ENCODE measurements at regions not wholly inside any gene's neighbourhood (a gene's known extent, or its start where the extent isn't known, plus 50 kb on each side); places are given as distances from the start of the nearest gene placed in this dataset.

DNA sequence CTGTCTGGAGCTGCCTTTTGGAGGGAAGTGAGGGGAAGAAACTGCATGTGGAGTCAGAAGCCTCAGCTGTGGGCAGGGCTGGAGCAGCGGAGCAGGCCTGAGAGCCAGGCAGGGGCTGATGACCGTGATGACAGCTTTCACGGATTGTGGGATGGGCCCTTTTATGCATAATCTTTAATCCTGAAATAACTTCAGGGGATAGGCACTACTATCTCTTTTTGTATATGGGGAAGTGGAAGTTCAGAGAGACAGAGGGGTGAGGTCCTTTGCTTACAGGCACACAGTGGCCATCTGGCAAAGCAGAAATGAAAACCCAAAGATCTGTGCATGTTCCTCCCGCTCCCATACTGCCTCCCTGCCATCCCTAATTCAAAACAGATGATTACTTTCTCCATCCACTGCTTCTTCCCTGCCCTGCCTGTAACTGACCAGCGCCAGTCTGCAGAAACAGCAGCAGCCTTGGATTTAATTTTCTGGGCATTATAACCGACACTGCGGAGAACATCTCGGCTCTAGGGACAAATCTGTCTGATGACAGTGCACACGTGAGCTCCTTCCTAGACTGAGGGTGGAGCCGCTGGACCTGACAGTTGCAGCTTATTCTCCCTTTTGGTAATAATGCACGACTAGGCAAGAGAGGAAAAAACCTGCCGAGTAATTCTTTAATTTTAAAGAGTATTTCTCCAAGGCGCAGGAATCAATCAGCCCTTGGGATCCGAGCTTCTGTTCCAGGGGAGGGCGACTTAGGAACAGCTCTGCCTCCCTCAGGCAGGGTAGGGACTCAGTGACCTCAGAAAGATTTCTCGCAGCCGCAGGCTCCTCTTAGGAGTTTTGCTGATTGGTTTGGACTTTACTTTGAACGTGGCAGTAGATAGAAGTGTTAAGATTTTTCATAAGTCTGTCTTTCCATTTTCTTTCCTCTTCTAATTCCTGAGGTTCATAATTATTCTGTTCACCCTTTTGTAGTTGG, 95.4 kb downstream of the UTP18 start:
- TF ChIP-seq, protein P1, sequence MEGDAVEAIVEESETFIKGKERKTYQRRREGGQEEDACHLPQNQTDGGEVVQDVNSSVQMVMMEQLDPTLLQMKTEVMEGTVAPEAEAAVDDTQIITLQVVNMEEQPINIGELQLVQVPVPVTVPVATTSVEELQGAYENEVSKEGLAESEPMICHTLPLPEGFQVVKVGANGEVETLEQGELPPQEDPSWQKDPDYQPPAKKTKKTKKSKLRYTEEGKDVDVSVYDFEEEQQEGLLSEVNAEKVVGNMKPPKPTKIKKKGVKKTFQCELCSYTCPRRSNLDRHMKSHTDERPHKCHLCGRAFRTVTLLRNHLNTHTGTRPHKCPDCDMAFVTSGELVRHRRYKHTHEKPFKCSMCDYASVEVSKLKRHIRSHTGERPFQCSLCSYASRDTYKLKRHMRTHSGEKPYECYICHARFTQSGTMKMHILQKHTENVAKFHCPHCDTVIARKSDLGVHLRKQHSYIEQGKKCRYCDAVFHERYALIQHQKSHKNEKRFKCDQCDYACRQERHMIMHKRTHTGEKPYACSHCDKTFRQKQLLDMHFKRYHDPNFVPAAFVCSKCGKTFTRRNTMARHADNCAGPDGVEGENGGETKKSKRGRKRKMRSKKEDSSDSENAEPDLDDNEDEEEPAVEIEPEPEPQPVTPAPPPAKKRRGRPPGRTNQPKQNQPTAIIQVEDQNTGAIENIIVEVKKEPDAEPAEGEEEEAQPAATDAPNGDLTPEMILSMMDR (IDR thresholded peaks at IDR 0.05): no peak
- TF ChIP-seq POLR2A (IDR thresholded peaks at IDR 0.05; ENCODE audit: low read depth) (no peak), POLR2AphosphoS5 (IDR thresholded peaks at IDR 0.05) (no peak)

Measured in esophagus muscularis mucosa (tissue), 3 donors.